Uterus (tissue), 3 donors: ENCODE measurements at regions not wholly inside any gene's neighbourhood (a gene's known extent, or its start where the extent isn't known, plus 50 kb on each side); places are given as distances from the start of the nearest gene placed in this dataset.

ENCODE experiments used
- DNase-seq, 2 donors: peaks; one replicate each; pipeline ENCODE4 v3.0.0-alpha.2; 2019 to 2020
- H3K27ac ChIP-seq, 2 donors: fragments of 200-600 bp; sonication (generic); 1 replicate in 1 of 2; 2 replicates in 1 of 2; pipeline ENCODE4 v1.5.1; 2016 to 2018
- H3K27me3 ChIP-seq, 2 donors: fragments of 200-600 bp; sonication (generic); one replicate each; pipeline ENCODE4 v1.5.1; 2018 to 2019; ENCODE audit warnings: control low read depth in 1 of 2
- H3K36me3 ChIP-seq, 2 donors: fragments of 200-600 bp; sonication (generic); one replicate each; pipeline ENCODE4 v1.5.1; 2019; ENCODE audit warnings: control low read depth in 1 of 2
- H3K4me1 ChIP-seq, 2 donors: fragments of 200-600 bp; sonication (generic); one replicate each; pipeline ENCODE4 v1.5.1; 2018 to 2019; ENCODE audit warnings: control low read depth in 1 of 2
- H3K4me3 ChIP-seq, 2 donors: fragments of 200-600 bp; sonication (generic); 1 replicate in 1 of 2; 2 replicates in 1 of 2; pipeline ENCODE4 v1.5.1; 2018 to 2019; ENCODE audit warnings: mild to moderate bottlenecking in 1 of 2
- H3K9me3 ChIP-seq, 2 donors: fragments of 200-600 bp; sonication (generic); one replicate each; pipeline ENCODE4 v1.5.1; 2019; ENCODE audit warnings: control low read depth in 1 of 2
- CTCF ChIP-seq, 4 experiments: fragments of 200-600 bp in 2 of 4; fragments of 450-650 bp in 2 of 4; sonication (generic) in 2 of 4; IDR thresholded peaks; one replicate each; pipeline ENCODE4 v1.5.1; 2016 to 2019; ENCODE audit warnings: antibody characterized with exemption in 4 of 4, mild to moderate bottlenecking in 2 of 4, moderate library complexity in 1 of 4
- POLR2A ChIP-seq, 2 donors: fragments of 450-650 bp; IDR thresholded peaks; one replicate each; pipeline ENCODE4 v1.6.1; 2016; ENCODE audit warnings: antibody characterized with exemption in 2 of 2, mild to moderate bottlenecking in 1 of 2, moderate library complexity in 1 of 2
- intact Hi-C: fragments of 100-400 bp; cut with DNase I; formaldehyde crosslinking; loops from one replicate; pipeline ENCODE4 v1.15.1; 2023; ENCODE audit warnings: low total_unique reads
- donor health status: DM: yes; HTN: yes; CAD: no.

GRCh38 chr9:82191082-82191770 is 202.7 kb downstream of the SPATA31D1 start:
- DNase-seq, result no peak
- no peaks in the 10 kb centered on the region for H3K9me3 ChIP-seq
- H3K27ac ChIP-seq, result no peak overlapping the region
- no peaks in the 10 kb centered on the region for H3K4me1 ChIP-seq
- no peaks in the 10 kb centered on the region for H3K27me3 ChIP-seq
- H3K36me3 ChIP-seq, result no peaks in the 10 kb centered on the region
- intact Hi-C loops, result no loop called here
- TF ChIP-seq CTCF (IDR thresholded peaks at IDR 0.05) (no peak), POLR2A (IDR thresholded peaks at IDR 0.05) (no peak)
- no peak overlapping the region for H3K4me3 ChIP-seq

- no peaks in the 10 kb centered on the region for H3K27me3 ChIP-seq
- DNase-seq, result no peak
- no peaks in the 10 kb centered on the region for H3K9me3 ChIP-seq
- no peak overlapping the region for H3K4me3 ChIP-seq
- TF ChIP-seq CTCF (IDR thresholded peaks at IDR 0.05) (no peak), POLR2A (IDR thresholded peaks at IDR 0.05) (no peak)
- intact Hi-C loops, result no loop called here
- H3K4me1 ChIP-seq, result no peaks in the 10 kb centered on the region
- no peak overlapping the region for H3K27ac ChIP-seq
- no peaks in the 10 kb centered on the region for H3K36me3 ChIP-seq
Measured at GRCh38 chr9:82192211-82192610, 203.6 kb downstream of the SPATA31D1 start.

- intact Hi-C loops, result no loop called here
Measured at GRCh38 chr9:82196622-82197441, 208.3 kb downstream of the SPATA31D1 start.

GRCh38 chr9:82201196-82201595 is 212.6 kb downstream of the SPATA31D1 start:
- no peak overlapping the region for H3K4me3 ChIP-seq
- no peak for DNase-seq
- intact Hi-C loops, result no loop called here
- H3K36me3 ChIP-seq, result no peaks in the 10 kb centered on the region
- no peaks in the 10 kb centered on the region for H3K9me3 ChIP-seq
- no peak for TF ChIP-seq POLR2A (IDR thresholded peaks at IDR 0.05)
- no peak for TF ChIP-seq CTCF (IDR thresholded peaks at IDR 0.05)
- no peak overlapping the region for H3K27ac ChIP-seq
- no peaks in the 10 kb centered on the region for H3K4me1 ChIP-seq
- H3K27me3 ChIP-seq, result no peaks in the 10 kb centered on the region

More at GRCh38 chr9:82196622-82197441, 208.3 kb downstream of the SPATA31D1 start:
- H3K27me3 ChIP-seq, result no peaks in the 10 kb centered on the region
- no peak overlapping the region for H3K4me3 ChIP-seq
- H3K9me3 ChIP-seq, result no peaks in the 10 kb centered on the region
- H3K4me1 ChIP-seq, result no peaks in the 10 kb centered on the region
- no peak for DNase-seq
- TF ChIP-seq CTCF (IDR thresholded peaks at IDR 0.05) (no peak), POLR2A (IDR thresholded peaks at IDR 0.05) (no peak)
- H3K36me3 ChIP-seq, result no peaks in the 10 kb centered on the region
- H3K27ac ChIP-seq, result no peak overlapping the region

- Histone ChIP-seq H3K27ac (no peak overlapping the region), H3K36me3 (no peaks in the 10 kb centered on the region), H3K27me3 (no peaks in the 10 kb centered on the region), H3K9me3 (no peaks in the 10 kb centered on the region), H3K4me1 (no peaks in the 10 kb centered on the region), H3K4me3 (no peak overlapping the region)
- TF ChIP-seq CTCF (IDR thresholded peaks at IDR 0.05) (no peak), POLR2A (IDR thresholded peaks at IDR 0.05) (no peak)
- intact Hi-C loops, result no loop called here
- DNase-seq, result no peak
Measured at GRCh38 chr9:82202808-82203207, 214.2 kb downstream of the SPATA31D1 start.
